MM.1S (cell line): ENCODE measurements at regions not wholly inside any gene's neighbourhood (a gene's known extent, or its start where the extent isn't known, plus 50 kb on each side); places are given as distances from the start of the nearest gene placed in this dataset.

Experiments
- DNase-seq: peaks from one replicate; pipeline ENCODE4 v3.0.0-alpha.2; 2015
- H2AFZ ChIP-seq: fragments of 300-600 bp; sonication (generic); 2 replicates; pipeline ENCODE4 v1.6.0; 2016; ENCODE audit warnings: antibody characterized with exemption, low read length
- H3F3A ChIP-seq: fragments of 300-600 bp; sonication (generic); 2 replicates; pipeline ENCODE4 v1.6.1; 2016; ENCODE audit warnings: mild to moderate bottlenecking, antibody characterized with exemption, low read length, moderate library complexity, mixed read lengths; ENCODE audit not compliant: insufficient read depth
- H3K27ac ChIP-seq: fragments of 300-600 bp; sonication (generic); 2 replicates; pipeline ENCODE4 v1.5.1; 2016; ENCODE audit warnings: mild to moderate bottlenecking, low read length
- H3K27me3 ChIP-seq: fragments of 300-600 bp; sonication (generic); replicated peaks from 2 replicates; pipeline ENCODE4 v1.6.0; 2016; ENCODE audit warnings: low read length; ENCODE audit not compliant: insufficient read depth
- H3K36me3 ChIP-seq: fragments of 300-600 bp; sonication (generic); replicated peaks from 2 replicates; pipeline ENCODE4 v1.6.1; 2016; ENCODE audit warnings: mild to moderate bottlenecking, low read length, mixed read lengths; ENCODE audit not compliant: insufficient read depth
- H3K4me1 ChIP-seq: fragments of 300-600 bp; sonication (generic); 2 replicates; pipeline ENCODE4 v1.6.1; 2016; ENCODE audit warnings: low read length, mixed read lengths
- H3K4me2 ChIP-seq: fragments of 300-600 bp; sonication (generic); 2 replicates; pipeline ENCODE4 v1.6.0; 2016; ENCODE audit warnings: low read depth, low read length
- H3K4me3 ChIP-seq: fragments of 300-600 bp; sonication (generic); 2 replicates; pipeline ENCODE4 v1.5.1; 2016; ENCODE audit warnings: low read length, mixed read lengths
- H3K79me2 ChIP-seq: fragments of 300-600 bp; sonication (generic); 2 replicates; pipeline ENCODE4 v1.6.1; 2016; ENCODE audit warnings: mixed run types, low read length, mixed read lengths
- H3K9ac ChIP-seq: fragments of 300-600 bp; sonication (generic); 2 replicates; pipeline ENCODE4 v1.6.1; 2016; ENCODE audit warnings: low read length, mixed read lengths
- H3K9me2 ChIP-seq: fragments of 300-600 bp; sonication (generic); replicated peaks from 2 replicates; pipeline ENCODE4 v1.6.1; 2016; ENCODE audit warnings: mild to moderate bottlenecking, low read length, mixed read lengths; ENCODE audit not compliant: insufficient read depth
- H3K9me3 ChIP-seq: fragments of 300-600 bp; sonication (generic); replicated peaks from 2 replicates; pipeline ENCODE4 v1.6.1; 2016; ENCODE audit warnings: mild to moderate bottlenecking, low read length, mixed read lengths; ENCODE audit not compliant: insufficient read depth
- H4K20me1 ChIP-seq: fragments of 300-600 bp; sonication (generic); 2 replicates; pipeline ENCODE4 v1.6.1; 2016; ENCODE audit warnings: mild to moderate bottlenecking, low read length, moderate library complexity, mixed read lengths; ENCODE audit not compliant: insufficient read depth
- EZH2 ChIP-seq: fragments of 300-600 bp; sonication (generic); optimal IDR thresholded peaks from 2 replicates; pipeline ENCODE3; 2017; ENCODE audit warnings: low read depth, mild to moderate bottlenecking, antibody characterized with exemption, low read length, mixed read lengths
- EZH2phosphoT487 ChIP-seq: fragments of 300-600 bp; sonication (generic); IDR thresholded peaks from 2 replicates; pipeline ENCODE4 v1.6.1; 2018; ENCODE audit warnings: antibody characterized with exemption, low read length
- TF ChIP-seq, protein P1 (sequence below): fragments of 300-600 bp; sonication (generic); IDR thresholded peaks from 2 replicates; pipeline ENCODE4 v1.5.1; 2016; ENCODE audit warnings: antibody characterized with exemption, low read length, mixed read lengths

DNA sequence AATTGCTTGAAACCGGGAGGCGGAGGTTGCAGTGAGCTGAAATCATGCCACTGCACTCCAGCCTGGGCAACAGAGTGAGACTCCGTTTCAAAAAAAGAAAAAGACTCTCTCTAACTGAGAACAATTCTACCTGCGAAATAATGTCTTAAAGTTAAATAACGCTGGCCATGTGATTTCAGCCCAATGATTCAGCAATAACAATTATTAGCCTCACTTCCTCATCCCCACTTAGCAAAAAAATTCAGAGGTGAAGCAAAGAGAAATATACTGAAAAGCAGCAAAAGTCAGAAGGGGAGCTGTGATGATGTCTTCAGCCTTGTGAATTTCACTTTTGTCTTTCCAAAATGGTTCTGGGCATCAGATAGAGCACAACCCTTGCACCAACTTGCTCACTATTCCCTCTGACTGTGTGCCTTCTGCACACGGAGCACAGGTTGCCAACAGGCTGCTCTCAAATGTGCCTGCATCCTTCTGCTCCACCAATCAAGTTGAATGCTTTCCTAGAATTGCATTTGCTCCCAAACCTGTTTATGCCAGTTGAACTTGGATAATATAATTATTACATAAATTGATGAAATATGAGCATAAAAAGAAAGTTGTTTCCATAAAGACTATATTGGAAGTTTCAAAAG lies 79.8 kb upstream of the IPO9 start:
- no peak overlapping the region for H3K4me2 ChIP-seq
- TF ChIP-seq EZH2 (no peak), EZH2phosphoT487 (no peak)
- TF ChIP-seq, protein P1, sequence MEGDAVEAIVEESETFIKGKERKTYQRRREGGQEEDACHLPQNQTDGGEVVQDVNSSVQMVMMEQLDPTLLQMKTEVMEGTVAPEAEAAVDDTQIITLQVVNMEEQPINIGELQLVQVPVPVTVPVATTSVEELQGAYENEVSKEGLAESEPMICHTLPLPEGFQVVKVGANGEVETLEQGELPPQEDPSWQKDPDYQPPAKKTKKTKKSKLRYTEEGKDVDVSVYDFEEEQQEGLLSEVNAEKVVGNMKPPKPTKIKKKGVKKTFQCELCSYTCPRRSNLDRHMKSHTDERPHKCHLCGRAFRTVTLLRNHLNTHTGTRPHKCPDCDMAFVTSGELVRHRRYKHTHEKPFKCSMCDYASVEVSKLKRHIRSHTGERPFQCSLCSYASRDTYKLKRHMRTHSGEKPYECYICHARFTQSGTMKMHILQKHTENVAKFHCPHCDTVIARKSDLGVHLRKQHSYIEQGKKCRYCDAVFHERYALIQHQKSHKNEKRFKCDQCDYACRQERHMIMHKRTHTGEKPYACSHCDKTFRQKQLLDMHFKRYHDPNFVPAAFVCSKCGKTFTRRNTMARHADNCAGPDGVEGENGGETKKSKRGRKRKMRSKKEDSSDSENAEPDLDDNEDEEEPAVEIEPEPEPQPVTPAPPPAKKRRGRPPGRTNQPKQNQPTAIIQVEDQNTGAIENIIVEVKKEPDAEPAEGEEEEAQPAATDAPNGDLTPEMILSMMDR = no peak
- H3K4me1 ChIP-seq = peaks cover 14% of the 10 kb centered on the region; the same call in 1 of the 2 replicates
- no peaks in the 10 kb centered on the region for H3K27me3 ChIP-seq
- H3F3A ChIP-seq = no peaks in the 10 kb centered on the region
- no peaks in the 10 kb centered on the region for H4K20me1 ChIP-seq
- DNase-seq = no peak
- no peak overlapping the region for H3K4me3 ChIP-seq
- peaks cover 30% of the 10 kb centered on the region for H3K79me2 ChIP-seq
- H2AFZ ChIP-seq = no peak overlapping the region
- no peaks in the 10 kb centered on the region for H3K9me3 ChIP-seq
- no peaks in the 10 kb centered on the region for H3K9me2 ChIP-seq
- H3K27ac ChIP-seq = no peak overlapping the region
- H3K9ac ChIP-seq = no peak overlapping the region
- H3K36me3 ChIP-seq = no peaks in the 10 kb centered on the region

DNA sequence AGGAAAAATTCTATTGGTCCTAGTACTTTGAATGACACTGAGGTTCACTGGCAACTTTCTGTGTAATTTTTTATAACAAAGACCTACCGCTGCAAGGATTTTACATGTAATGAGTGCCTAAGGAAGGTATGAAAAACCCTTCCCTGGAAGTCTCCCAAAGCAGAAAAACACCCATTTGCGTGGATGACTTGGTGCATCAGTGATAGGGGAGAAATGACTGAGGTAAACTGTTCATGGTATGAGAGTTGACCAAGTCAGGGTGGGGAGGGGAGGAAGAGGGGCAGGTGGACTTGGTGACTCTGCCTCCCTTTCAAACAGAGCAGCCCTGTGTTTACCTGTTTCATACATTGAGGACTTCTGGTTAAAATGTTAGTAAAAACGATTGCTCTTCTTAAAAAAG lies 78.8 kb upstream of the IPO9 start:
- Histone ChIP-seq H3K4me2 (no peak overlapping the region), H3K9me3 (no peaks in the 10 kb centered on the region), H3K36me3 (no peaks in the 10 kb centered on the region), H3K27me3 (no peaks in the 10 kb centered on the region), H3K4me1 (peaks cover 14% of the 10 kb centered on the region; the same call in 1 of the 2 replicates), H3K4me3 (no peak overlapping the region), H4K20me1 (no peaks in the 10 kb centered on the region), H3K27ac (no peak overlapping the region), H3K9me2 (no peaks in the 10 kb centered on the region), H3K9ac (no peak overlapping the region), H3K79me2 (peaks cover 33% of the 10 kb centered on the region), H2AFZ (no peak overlapping the region), H3F3A (no peaks in the 10 kb centered on the region)
- no peak for TF ChIP-seq EZH2phosphoT487
- TF ChIP-seq EZH2 = no peak
- TF ChIP-seq, protein P1 = no peak
- DNase-seq = no peak

DNA sequence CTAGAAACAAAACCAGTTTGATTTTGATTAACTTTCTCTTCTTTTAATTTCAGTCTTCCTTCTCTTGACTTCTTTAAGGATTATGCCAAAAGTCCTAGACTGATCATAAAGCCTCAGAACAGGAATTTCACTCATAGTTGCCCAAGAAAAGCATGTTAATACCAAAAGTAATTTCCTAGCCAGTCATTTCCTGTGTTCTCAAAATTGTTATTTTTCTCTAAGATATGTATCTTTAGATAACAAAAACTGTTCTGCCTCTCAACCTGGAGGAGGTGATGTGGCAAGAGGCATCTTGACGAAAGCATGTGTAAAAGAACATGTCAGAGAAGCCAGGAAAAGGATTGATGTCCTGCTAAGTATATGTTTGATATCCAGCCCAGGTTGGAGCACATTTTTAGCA lies 78.0 kb upstream of the IPO9 start:
- no peak overlapping the region for H3K27ac ChIP-seq
- peaks cover 29% of the 10 kb centered on the region for H3K79me2 ChIP-seq
- no peaks in the 10 kb centered on the region for H3K36me3 ChIP-seq
- no peaks in the 10 kb centered on the region for H4K20me1 ChIP-seq
- no peaks in the 10 kb centered on the region for H3F3A ChIP-seq
- H3K9me3 ChIP-seq = no peaks in the 10 kb centered on the region
- no peak overlapping the region for H2AFZ ChIP-seq
- H3K4me3 ChIP-seq = no peak overlapping the region
- DNase-seq = no peak
- H3K27me3 ChIP-seq = no peaks in the 10 kb centered on the region
- no peak for TF ChIP-seq EZH2phosphoT487
- TF ChIP-seq EZH2 = no peak
- TF ChIP-seq, protein P1 = no peak
- peaks cover 17% of the 10 kb centered on the region; the same call in 1 of the 2 replicates for H3K4me1 ChIP-seq
- H3K4me2 ChIP-seq = no peak overlapping the region
- no peak overlapping the region for H3K9ac ChIP-seq
- H3K9me2 ChIP-seq = no peaks in the 10 kb centered on the region
